HL-60 (cell line): ENCODE measurements at regions not wholly inside any gene's neighbourhood (a gene's known extent, or its start where the extent isn't known, plus 50 kb on each side); places are given as distances from the start of the nearest gene placed in this dataset.
"Not testable (repeated sequence)": the region's sequence is repeated elsewhere in the genome, so short reads cannot be mapped to it uniquely, and the experiment has no call there.

Experiments
- DNase-seq, 2 experiments: peaks; one replicate each; pipeline ENCODE4 v3.0.0-alpha.2; 2010 to 2020; ENCODE audit warnings: low read depth in 1 of 2, low spot score in 1 of 2
- H3K27ac ChIP-seq: fragments of 250-450 bp; sonication (Bioruptor Pico); replicated peaks from 2 replicates; pipeline ENCODE4 v1.5.1; 2020; ENCODE audit warnings: mild to moderate bottlenecking, moderate library complexity
- H3K27me3 ChIP-seq: fragments of 250-450 bp; sonication (Bioruptor Pico); 2 replicates; pipeline ENCODE4 v1.5.1; 2021; ENCODE audit warnings: mild to moderate bottlenecking, moderate library complexity; ENCODE audit not compliant: insufficient read depth, poor library complexity, severe bottlenecking
- H3K4me3 ChIP-seq: replicated peaks from 2 replicates; pipeline ENCODE4 v1.5.1; 2011; ENCODE audit warnings: mild to moderate bottlenecking, control low read depth, low read length; ENCODE audit not compliant: insufficient read depth
- GABPA ChIP-seq: IDR thresholded peaks from 2 replicates; pipeline ENCODE4 v1.6.1; 2012; ENCODE audit warnings: low read depth
- POLR2AphosphoS5 ChIP-seq: IDR thresholded peaks from 2 replicates; pipeline ENCODE4 v1.6.1; 2012; ENCODE audit warnings: low read depth
- SPI1 ChIP-seq: IDR thresholded peaks from 2 replicates; pipeline ENCODE4 v1.6.1; 2012; ENCODE audit warnings: low read depth, mild to moderate bottlenecking, borderline replicate concordance
- TF ChIP-seq, protein P1 (sequence below): IDR thresholded peaks from one replicate; pipeline ENCODE4 v1.5.1; 2011; ENCODE audit warnings: low read length, control low read depth, inconsistent platforms; ENCODE audit not compliant: insufficient read depth
- TF ChIP-seq, protein P2 (sequence below): IDR thresholded peaks from 2 replicates; pipeline ENCODE4 v1.6.1; 2012; ENCODE audit warnings: low read depth; ENCODE audit not compliant: insufficient replicate concordance

GRCh38 chr7:66553001-66553400 lies 75.7 kb upstream of the KCTD7 start:
- Histone ChIP-seq H3K27me3 (no peaks in the 10 kb centered on the region), H3K27ac (no peak overlapping the region), H3K4me3 (no peak overlapping the region)
- no peak for TF ChIP-seq SPI1
- TF ChIP-seq POLR2AphosphoS5 = no peak
- no peak for TF ChIP-seq GABPA
- TF ChIP-seq, protein P1, sequence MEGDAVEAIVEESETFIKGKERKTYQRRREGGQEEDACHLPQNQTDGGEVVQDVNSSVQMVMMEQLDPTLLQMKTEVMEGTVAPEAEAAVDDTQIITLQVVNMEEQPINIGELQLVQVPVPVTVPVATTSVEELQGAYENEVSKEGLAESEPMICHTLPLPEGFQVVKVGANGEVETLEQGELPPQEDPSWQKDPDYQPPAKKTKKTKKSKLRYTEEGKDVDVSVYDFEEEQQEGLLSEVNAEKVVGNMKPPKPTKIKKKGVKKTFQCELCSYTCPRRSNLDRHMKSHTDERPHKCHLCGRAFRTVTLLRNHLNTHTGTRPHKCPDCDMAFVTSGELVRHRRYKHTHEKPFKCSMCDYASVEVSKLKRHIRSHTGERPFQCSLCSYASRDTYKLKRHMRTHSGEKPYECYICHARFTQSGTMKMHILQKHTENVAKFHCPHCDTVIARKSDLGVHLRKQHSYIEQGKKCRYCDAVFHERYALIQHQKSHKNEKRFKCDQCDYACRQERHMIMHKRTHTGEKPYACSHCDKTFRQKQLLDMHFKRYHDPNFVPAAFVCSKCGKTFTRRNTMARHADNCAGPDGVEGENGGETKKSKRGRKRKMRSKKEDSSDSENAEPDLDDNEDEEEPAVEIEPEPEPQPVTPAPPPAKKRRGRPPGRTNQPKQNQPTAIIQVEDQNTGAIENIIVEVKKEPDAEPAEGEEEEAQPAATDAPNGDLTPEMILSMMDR = no peak
- TF ChIP-seq, protein P2, sequence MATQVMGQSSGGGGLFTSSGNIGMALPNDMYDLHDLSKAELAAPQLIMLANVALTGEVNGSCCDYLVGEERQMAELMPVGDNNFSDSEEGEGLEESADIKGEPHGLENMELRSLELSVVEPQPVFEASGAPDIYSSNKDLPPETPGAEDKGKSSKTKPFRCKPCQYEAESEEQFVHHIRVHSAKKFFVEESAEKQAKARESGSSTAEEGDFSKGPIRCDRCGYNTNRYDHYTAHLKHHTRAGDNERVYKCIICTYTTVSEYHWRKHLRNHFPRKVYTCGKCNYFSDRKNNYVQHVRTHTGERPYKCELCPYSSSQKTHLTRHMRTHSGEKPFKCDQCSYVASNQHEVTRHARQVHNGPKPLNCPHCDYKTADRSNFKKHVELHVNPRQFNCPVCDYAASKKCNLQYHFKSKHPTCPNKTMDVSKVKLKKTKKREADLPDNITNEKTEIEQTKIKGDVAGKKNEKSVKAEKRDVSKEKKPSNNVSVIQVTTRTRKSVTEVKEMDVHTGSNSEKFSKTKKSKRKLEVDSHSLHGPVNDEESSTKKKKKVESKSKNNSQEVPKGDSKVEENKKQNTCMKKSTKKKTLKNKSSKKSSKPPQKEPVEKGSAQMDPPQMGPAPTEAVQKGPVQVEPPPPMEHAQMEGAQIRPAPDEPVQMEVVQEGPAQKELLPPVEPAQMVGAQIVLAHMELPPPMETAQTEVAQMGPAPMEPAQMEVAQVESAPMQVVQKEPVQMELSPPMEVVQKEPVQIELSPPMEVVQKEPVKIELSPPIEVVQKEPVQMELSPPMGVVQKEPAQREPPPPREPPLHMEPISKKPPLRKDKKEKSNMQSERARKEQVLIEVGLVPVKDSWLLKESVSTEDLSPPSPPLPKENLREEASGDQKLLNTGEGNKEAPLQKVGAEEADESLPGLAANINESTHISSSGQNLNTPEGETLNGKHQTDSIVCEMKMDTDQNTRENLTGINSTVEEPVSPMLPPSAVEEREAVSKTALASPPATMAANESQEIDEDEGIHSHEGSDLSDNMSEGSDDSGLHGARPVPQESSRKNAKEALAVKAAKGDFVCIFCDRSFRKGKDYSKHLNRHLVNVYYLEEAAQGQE = no peak
- DNase-seq = no peak

- H3K27ac ChIP-seq, H3K4me3 ChIP-seq, DNase-seq, H3K27me3 ChIP-seq: not testable (repeated sequence)
Measured at GRCh38 chr7:66553675-66554074, 75.0 kb upstream of the KCTD7 start.

DNA sequence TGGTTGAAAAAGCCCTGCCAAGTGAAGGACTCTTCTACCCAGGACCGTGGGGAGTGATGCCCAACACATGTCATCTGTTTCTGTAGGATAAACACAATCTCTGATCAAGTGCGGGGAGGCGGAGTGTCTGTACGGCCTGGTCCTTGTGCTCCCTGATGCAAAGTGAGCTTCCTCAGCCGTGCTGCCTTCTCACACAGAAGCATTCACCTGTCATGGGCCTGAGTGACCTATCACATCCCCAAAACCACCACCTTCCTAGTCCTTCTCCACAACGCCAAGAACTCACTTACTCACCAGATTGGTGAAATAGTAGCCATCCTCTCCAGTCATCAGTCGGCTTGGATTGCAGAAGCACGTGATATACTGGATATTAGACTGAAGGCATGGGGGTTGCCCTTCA lies 74.4 kb upstream of the KCTD7 start:
- not testable (repeated sequence) for H3K27ac ChIP-seq, H3K27me3 ChIP-seq, DNase-seq, H3K4me3 ChIP-seq

DNA sequence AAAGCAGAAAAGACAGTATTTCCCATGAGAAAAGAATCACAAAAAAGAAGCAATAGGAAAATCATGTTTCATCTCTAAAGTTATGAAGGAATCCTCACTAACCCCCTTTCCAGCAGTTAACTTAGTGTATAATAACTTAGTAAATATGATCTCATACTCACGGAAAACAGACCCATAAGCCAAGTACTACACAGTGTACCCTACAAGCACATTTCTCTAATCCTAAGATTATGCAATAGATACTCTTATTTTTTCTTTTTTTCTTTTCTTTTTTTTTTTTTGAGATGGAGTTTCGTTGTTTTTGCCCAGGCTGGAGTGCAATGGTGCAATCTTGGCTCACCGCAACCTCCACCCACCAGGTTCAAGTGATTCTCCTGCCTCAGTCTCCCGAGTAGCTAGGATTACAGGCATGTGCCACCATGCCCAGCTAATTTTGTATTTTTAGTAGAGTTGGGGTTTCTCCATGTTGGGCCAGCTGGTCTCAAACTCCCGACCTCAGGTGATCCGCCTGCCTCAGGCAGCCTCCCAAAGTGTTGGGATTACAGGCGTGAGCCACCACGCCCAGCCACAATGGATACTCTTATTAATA lies 73.7 kb upstream of the KCTD7 start:
- DNase-seq, H3K27me3 ChIP-seq, H3K27ac ChIP-seq, H3K4me3 ChIP-seq: not testable (repeated sequence)

- no peak overlapping the region for H3K27ac ChIP-seq
- TF ChIP-seq, protein P1 = no peak
- TF ChIP-seq POLR2AphosphoS5 (no peak), GABPA (no peak), SPI1 (no peak)
- TF ChIP-seq, protein P2 = no peak
- H3K4me3 ChIP-seq = no peak overlapping the region
- no peak for DNase-seq
- no peaks in the 10 kb centered on the region for H3K27me3 ChIP-seq
Measured at GRCh38 chr7:66556177-66556548, 72.5 kb upstream of the KCTD7 start.
